Neuronal stem cell (in vitro differentiated cells): ENCODE measurements at regions not wholly inside any gene's neighbourhood (a gene's known extent, or its start where the extent isn't known, plus 50 kb on each side); places are given as distances from the start of the nearest gene placed in this dataset.

Source experiments
- DNase-seq: peaks from one replicate; pipeline ENCODE4 v3.0.0-alpha.2; 2013; ENCODE audit warnings: low spot score
- H2AFZ ChIP-seq: one replicate; pipeline ENCODE4 v1.6.1; 2013; ENCODE audit warnings: mild to moderate bottlenecking, low read length, inconsistent platforms
- H2AK5ac ChIP-seq: 2 replicates; pipeline ENCODE4 v1.6.1; 2013; ENCODE audit warnings: low read depth, mild to moderate bottlenecking, inconsistent platforms, low read length, moderate library complexity, mixed read lengths
- H2BK120ac ChIP-seq: 2 replicates; pipeline ENCODE4 v1.6.1; 2013; ENCODE audit warnings: low read depth, mild to moderate bottlenecking, inconsistent platforms, low read length, moderate library complexity, mixed read lengths
- H2BK12ac ChIP-seq: one replicate; pipeline ENCODE4 v1.6.1; 2013; ENCODE audit warnings: low read length, inconsistent platforms
- H2BK15ac ChIP-seq: 2 replicates; pipeline ENCODE4 v1.6.1; 2013; ENCODE audit warnings: mild to moderate bottlenecking, low read length, inconsistent platforms, mixed read lengths
- H2BK5ac ChIP-seq: one replicate; pipeline ENCODE4 v1.6.1; 2013; ENCODE audit warnings: inconsistent platforms, mild to moderate bottlenecking, low read length, moderate library complexity
- H3K14ac ChIP-seq: one replicate; pipeline ENCODE4 v1.6.1; 2013; ENCODE audit warnings: low read length, inconsistent platforms
- H3K18ac ChIP-seq: 2 replicates; pipeline ENCODE4 v1.6.1; 2013; ENCODE audit warnings: low read length, inconsistent platforms
- H3K23ac ChIP-seq: 2 replicates; pipeline ENCODE4 v1.6.1; 2013; ENCODE audit warnings: low read depth, mild to moderate bottlenecking, mixed read lengths, low read length, inconsistent platforms; ENCODE audit not compliant: poor library complexity
- H3K27ac ChIP-seq: replicated peaks from 3 replicates; pipeline ENCODE4 v1.5.1; 2013; ENCODE audit warnings: low read length, inconsistent platforms
- H3K27me3 ChIP-seq, 3 experiments: 2 replicates each; pipeline ENCODE4 v1.6.1; 2013; ENCODE audit warnings: low read length in 3 of 3, mild to moderate bottlenecking in 2 of 3, inconsistent platforms in 1 of 3, low read depth in 1 of 3, mixed read lengths in 1 of 3, moderate library complexity in 1 of 3; ENCODE audit not compliant: control insufficient read depth in 3 of 3, insufficient read depth in 3 of 3
- H3K36me3 ChIP-seq, 2 donors: replicated peaks in 1 of 2; 2 replicates each; pipeline ENCODE4 v1.6.1; 2013; ENCODE audit warnings: low read length in 2 of 2; ENCODE audit not compliant: control insufficient read depth in 2 of 2, insufficient read depth in 2 of 2
- H3K4ac ChIP-seq: 2 replicates; pipeline ENCODE4 v1.6.1; 2013; ENCODE audit warnings: inconsistent platforms, mild to moderate bottlenecking, low read length, moderate library complexity
- H3K4me1 ChIP-seq, 2 donors: 1 replicate in 1 of 2; 2 replicates in 1 of 2; pipeline ENCODE4 v1.6.1; 2013; ENCODE audit warnings: low read length in 2 of 2, low read depth in 1 of 2; ENCODE audit not compliant: control insufficient read depth in 2 of 2, insufficient read depth in 1 of 2
- H3K4me2 ChIP-seq: one replicate; pipeline ENCODE4 v1.6.1; 2013; ENCODE audit warnings: mild to moderate bottlenecking, low read length, inconsistent platforms; ENCODE audit not compliant: insufficient read depth, poor library complexity, severe bottlenecking
- H3K4me3 ChIP-seq, 2 donors: 2 replicates each; pipeline ENCODE4 v1.5.1; 2013; ENCODE audit warnings: low read length in 2 of 2, mild to moderate bottlenecking in 2 of 2, inconsistent platforms in 1 of 2, moderate library complexity in 1 of 2
- H3K79me1 ChIP-seq: one replicate; pipeline ENCODE4 v1.6.1; 2013; ENCODE audit warnings: low read depth, mild to moderate bottlenecking, inconsistent platforms, low read length, moderate library complexity
- H3K9ac ChIP-seq: one replicate; pipeline ENCODE4 v1.6.1; 2013; ENCODE audit warnings: mild to moderate bottlenecking, low read depth, low read length, inconsistent platforms; ENCODE audit not compliant: poor library complexity
- H3K9me3 ChIP-seq, 2 donors: replicated peaks in 1 of 2; 2 replicates each; pipeline versions ENCODE3 to v1.6.1; 2013; ENCODE audit warnings: low read length in 2 of 2, mild to moderate bottlenecking in 2 of 2, inconsistent platforms in 1 of 2, low read depth in 1 of 2, mixed read lengths in 1 of 2, moderate library complexity in 1 of 2; ENCODE audit not compliant: control insufficient read depth in 2 of 2, insufficient read depth in 1 of 2
- H4K8ac ChIP-seq: one replicate; pipeline ENCODE4 v1.6.1; 2013; ENCODE audit warnings: low read depth, mild to moderate bottlenecking, inconsistent platforms, low read length, moderate library complexity
- H4K91ac ChIP-seq: one replicate; pipeline ENCODE4 v1.6.1; 2013; ENCODE audit warnings: low read length, low read depth, mild to moderate bottlenecking, inconsistent platforms; ENCODE audit not compliant: poor library complexity
- WGBS, 2 donors: extraction: QIAGEN DNeasy Blood & Tissue Kit; methylation state at CpG; one replicate each; pipeline ENCODE4 v1.1.7; 2013; ENCODE audit warnings: missing lambda C conversion rate in 2 of 2, mixed read lengths in 1 of 2; ENCODE audit not compliant: insufficient read length in 2 of 2, insufficient replicate concordance in 1 of 2; ENCODE audit errors: extremely low coverage in 2 of 2; 5-methylcytosine and 5-hydroxymethylcytosine counted together

DNA sequence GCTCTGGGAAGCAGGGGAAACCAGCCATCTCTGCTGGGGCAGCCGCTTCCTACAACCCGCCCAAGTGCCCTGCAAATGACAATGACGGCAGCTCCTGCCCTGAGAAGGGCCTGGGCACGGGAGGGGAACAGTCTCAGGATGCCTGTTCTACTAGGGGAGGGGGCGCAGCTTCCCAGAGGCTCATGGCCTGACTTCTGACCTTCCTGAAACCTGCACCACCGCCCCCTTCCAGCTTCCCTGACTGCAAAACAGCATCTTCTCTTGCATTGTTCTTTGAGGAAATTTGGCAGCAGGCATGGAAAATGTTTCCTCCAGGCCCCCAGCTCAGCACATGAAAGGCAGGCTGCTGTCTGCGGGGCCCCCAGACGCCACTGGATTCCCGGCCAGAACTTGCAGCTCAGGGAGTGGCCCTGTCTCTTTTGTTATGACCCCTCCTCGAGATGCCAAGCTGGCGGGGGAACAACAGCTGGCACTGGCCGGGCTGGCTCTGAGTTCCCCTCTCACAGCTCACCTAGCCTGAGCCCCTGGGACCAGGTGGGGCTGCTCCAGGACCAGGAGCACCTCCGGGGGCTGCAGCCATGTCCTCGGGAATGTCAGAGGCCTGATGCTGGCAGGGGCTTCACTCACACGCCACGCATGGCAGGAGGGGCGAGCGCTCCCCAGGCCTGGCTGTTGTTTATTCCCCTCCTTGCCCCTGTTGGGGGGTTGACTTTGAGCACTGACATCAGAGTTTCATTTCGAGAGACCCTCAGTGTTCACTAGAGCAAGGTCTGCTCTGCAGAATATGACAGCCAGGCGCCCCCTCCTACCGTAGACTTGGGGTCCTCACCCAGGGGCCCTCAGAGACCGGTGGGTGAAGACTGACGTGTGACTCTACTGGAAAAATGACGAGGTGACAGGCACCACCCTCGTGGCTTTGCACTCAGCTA lies 62.7 kb downstream of the CALML3 start:
- Histone ChIP-seq H2BK5ac (no peak overlapping the region), H3K9me3 (no peaks in the 10 kb centered on the region), H4K8ac (no peak overlapping the region), H2BK120ac (peak overlapping the region; percentile 58), H2AK5ac (peak overlapping the region; percentile 0), H3K36me3 (no peaks in the 10 kb centered on the region), H3K27me3 (no peaks in the 10 kb centered on the region), H3K18ac (peak overlapping the region; percentile 84), H3K4me2 (peak overlapping the region; percentile 27), H3K4me1 (peaks cover 47 to 51% of the 10 kb centered on the region in 2 donors), H3K79me1 (no peaks in the 10 kb centered on the region), H3K23ac (no peak overlapping the region), H3K14ac (peak overlapping the region; percentile 59), H3K4me3 (no peak overlapping the region), H2BK12ac (peak overlapping the region; percentile 76), H2BK15ac (peak overlapping the region; percentile 92), H4K91ac (no peak overlapping the region), H3K9ac (no peak overlapping the region), H3K4ac (no peak overlapping the region), H3K27ac (no peak overlapping the region), H2AFZ (peak overlapping the region; percentile 62)
- no CpG with 5 or more reads among the region's 25 CpGs for WGBS, 2 donors
- no peak for DNase-seq

DNA sequence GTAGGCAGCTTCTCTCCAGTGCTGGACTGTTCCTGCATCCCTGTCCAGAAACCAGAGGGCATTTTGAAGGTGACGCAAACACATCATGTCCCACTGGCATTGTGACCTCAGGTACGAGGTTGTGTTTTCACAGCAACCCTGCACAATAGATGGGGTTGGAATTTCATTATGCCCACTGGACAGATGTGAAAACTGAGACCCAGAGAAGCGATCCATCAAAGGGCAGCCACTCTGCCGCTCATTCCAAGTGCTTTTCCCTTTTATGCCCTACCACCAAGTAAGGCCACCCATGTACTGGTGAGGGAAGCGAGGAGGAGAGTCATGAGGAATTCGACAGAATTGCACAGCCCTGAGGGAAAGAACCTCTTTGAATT lies 63.3 kb downstream of the CALML3 start:
- Histone ChIP-seq H3K14ac (no peak overlapping the region), H3K4me1 (peaks cover 41 to 49% of the 10 kb centered on the region in 2 donors), H3K23ac (no peak overlapping the region), H3K4ac (no peak overlapping the region), H2BK5ac (no peak overlapping the region), H3K18ac (peak overlapping the region; percentile 84), H3K4me3 (no peak overlapping the region), H3K79me1 (no peaks in the 10 kb centered on the region), H2AK5ac (peak overlapping the region; percentile 0), H4K91ac (no peak overlapping the region), H2BK12ac (no peak overlapping the region), H3K27me3 (no peaks in the 10 kb centered on the region), H3K9ac (no peak overlapping the region), H2BK15ac (peak overlapping the region; percentile 92), H4K8ac (no peak overlapping the region), H3K9me3 (no peaks in the 10 kb centered on the region), H2BK120ac (no peak overlapping the region), H2AFZ (no peak overlapping the region), H3K27ac (no peak overlapping the region), H3K4me2 (no peak overlapping the region), H3K36me3 (no peaks in the 10 kb centered on the region)
- DNase-seq, result no peak
- no CpG with 5 or more reads among the region's 6 CpGs for WGBS, 2 donors

DNA sequence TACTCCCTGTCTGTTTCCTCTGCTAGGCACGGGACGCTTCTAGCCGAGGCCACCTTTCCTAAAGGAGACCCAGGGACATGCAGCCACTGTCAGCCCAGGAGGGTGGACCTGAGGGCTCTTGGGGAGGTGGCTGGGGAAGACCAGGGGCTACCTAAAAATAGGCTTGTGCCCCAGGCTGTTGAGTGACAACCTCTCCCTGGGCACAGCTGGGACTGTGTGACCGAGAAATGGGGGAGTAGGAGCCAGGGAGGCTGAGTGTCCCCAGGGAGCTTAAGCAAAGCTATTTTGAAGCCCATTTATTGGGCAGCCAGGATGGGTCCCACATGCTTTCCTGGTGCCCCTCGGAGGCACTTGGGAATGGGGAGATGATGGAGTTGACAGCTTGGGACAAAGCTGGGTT lies 63.8 kb downstream of the CALML3 start:
- Histone ChIP-seq H3K4me1 (peaks cover 37 to 46% of the 10 kb centered on the region in 2 donors), H4K91ac (no peak overlapping the region), H3K4me2 (no peak overlapping the region), H4K8ac (no peak overlapping the region), H2BK120ac (no peak overlapping the region), H3K23ac (no peak overlapping the region), H3K4me3 (no peak overlapping the region), H3K14ac (no peak overlapping the region), H2BK5ac (no peak overlapping the region), H3K27ac (no peak overlapping the region), H2BK12ac (no peak overlapping the region), H2BK15ac (no peak overlapping the region), H3K4ac (no peak overlapping the region), H2AFZ (no peak overlapping the region), H3K27me3 (no peaks in the 10 kb centered on the region), H2AK5ac (no peak overlapping the region), H3K79me1 (no peaks in the 10 kb centered on the region), H3K36me3 (no peaks in the 10 kb centered on the region), H3K9ac (no peak overlapping the region), H3K18ac (peak overlapping the region; percentile 62), H3K9me3 (no peaks in the 10 kb centered on the region)
- no CpG with 5 or more reads among the region's 5 CpGs for WGBS, 2 donors
- DNase-seq, result no peak
